Left lobe of liver (tissue), 2 donors: ENCODE measurements at regions not wholly inside any gene's neighbourhood (a gene's known extent, or its start where the extent isn't known, plus 50 kb on each side); places are given as distances from the start of the nearest gene placed in this dataset.

Source experiments
- ATAC-seq: fragments of 200-7000 bp; cut with Tn5 transposase; one replicate; pipeline ENCODE4 v1.9.1; 2020; ENCODE audit warnings: mild to moderate bottlenecking, moderate library complexity
- DNase-seq: peaks from one replicate; pipeline ENCODE4 v3.0.0-alpha.2; 2020; ENCODE audit warnings: low spot score
- donor health status: DM: no; HTN: no; CAD: no; lungs with moderate emphysema.
- donor health status: DM: no; HTN: yes; CAD: no.

- DNase-seq, result no peak
- ATAC-seq, result no peak
Observed at GRCh38 chr2:45301307-45302277, 292.3 kb upstream of the SIX2 start.

- DNase-seq (peak; percentile 51), ATAC-seq (peak; percentile 91)
Observed at GRCh38 chr2:45300026-45300750, 290.9 kb upstream of the SIX2 start.

- DNase-seq, result no peak
- ATAC-seq, result no peak
Observed at GRCh38 chr2:45299361-45299760, 290.1 kb upstream of the SIX2 start.

GRCh38 chr2:45293182-45293581 lies 283.9 kb upstream of the SIX2 start:
- ATAC-seq (no peak), DNase-seq (no peak)

GRCh38 chr2:45291296-45291701 lies 282.0 kb upstream of the SIX2 start:
- ATAC-seq (no peak), DNase-seq (no peak)

- DNase-seq (no peak), ATAC-seq (no peak)
Observed at GRCh38 chr2:45289997-45290709, 280.9 kb upstream of the SIX2 start.

GRCh38 chr2:45288532-45289417 lies 279.5 kb upstream of the SIX2 start:
- ATAC-seq (no peak), DNase-seq (no peak)

GRCh38 chr2:45287045-45287444 lies 277.8 kb upstream of the SIX2 start:
- DNase-seq (no peak), ATAC-seq (no peak)

GRCh38 chr2:45285771-45286390 lies 276.6 kb upstream of the SIX2 start:
- ATAC-seq, result no peak
- DNase-seq, result no peak

- no peak for ATAC-seq
Observed at GRCh38 chr2:45285311-45285710, 276.1 kb upstream of the SIX2 start.

GRCh38 chr2:45284621-45284995 lies 275.4 kb upstream of the SIX2 start:
- DNase-seq (no peak), ATAC-seq (no peak)

More at GRCh38 chr2:45285311-45285710, 276.1 kb upstream of the SIX2 start:
- DNase-seq, result no peak

GRCh38 chr2:45283764-45284620 lies 274.7 kb upstream of the SIX2 start:
- DNase-seq (no peak), ATAC-seq (no peak)

GRCh38 chr2:45282646-45283045 lies 273.4 kb upstream of the SIX2 start:
- no peak for DNase-seq
- ATAC-seq, result no peak

GRCh38 chr2:45281311-45281710 lies 272.1 kb upstream of the SIX2 start:
- ATAC-seq (no peak), DNase-seq (no peak)

GRCh38 chr2:45280794-45281193 lies 271.5 kb upstream of the SIX2 start:
- no peak for ATAC-seq
- DNase-seq, result no peak

GRCh38 chr2:45279356-45279755 lies 270.1 kb upstream of the SIX2 start:
- no peak for DNase-seq

GRCh38 chr2:45278365-45279078 lies 269.3 kb upstream of the SIX2 start:
- DNase-seq (no peak), ATAC-seq (no peak)

More at GRCh38 chr2:45279356-45279755, 270.1 kb upstream of the SIX2 start:
- ATAC-seq, result no peak

GRCh38 chr2:45276914-45277313 lies 267.7 kb upstream of the SIX2 start:
- DNase-seq (no peak), ATAC-seq (no peak)
